MM.1S (cell line): ENCODE measurements at regions not wholly inside any gene's neighbourhood (a gene's known extent, or its start where the extent isn't known, plus 50 kb on each side); places are given as distances from the start of the nearest gene placed in this dataset.

Source experiments
- DNase-seq: peaks from one replicate; pipeline ENCODE4 v3.0.0-alpha.2; 2015
- H2AFZ ChIP-seq: fragments of 300-600 bp; sonication (generic); 2 replicates; pipeline ENCODE4 v1.6.0; 2016; ENCODE audit warnings: antibody characterized with exemption, low read length
- H3F3A ChIP-seq: fragments of 300-600 bp; sonication (generic); 2 replicates; pipeline ENCODE4 v1.6.1; 2016; ENCODE audit warnings: mild to moderate bottlenecking, antibody characterized with exemption, low read length, moderate library complexity, mixed read lengths; ENCODE audit not compliant: insufficient read depth
- H3K27ac ChIP-seq: fragments of 300-600 bp; sonication (generic); 2 replicates; pipeline ENCODE4 v1.5.1; 2016; ENCODE audit warnings: mild to moderate bottlenecking, low read length
- H3K27me3 ChIP-seq: fragments of 300-600 bp; sonication (generic); replicated peaks from 2 replicates; pipeline ENCODE4 v1.6.0; 2016; ENCODE audit warnings: low read length; ENCODE audit not compliant: insufficient read depth
- H3K36me3 ChIP-seq: fragments of 300-600 bp; sonication (generic); replicated peaks from 2 replicates; pipeline ENCODE4 v1.6.1; 2016; ENCODE audit warnings: mild to moderate bottlenecking, low read length, mixed read lengths; ENCODE audit not compliant: insufficient read depth
- H3K4me1 ChIP-seq: fragments of 300-600 bp; sonication (generic); 2 replicates; pipeline ENCODE4 v1.6.1; 2016; ENCODE audit warnings: low read length, mixed read lengths
- H3K4me2 ChIP-seq: fragments of 300-600 bp; sonication (generic); 2 replicates; pipeline ENCODE4 v1.6.0; 2016; ENCODE audit warnings: low read depth, low read length
- H3K4me3 ChIP-seq: fragments of 300-600 bp; sonication (generic); 2 replicates; pipeline ENCODE4 v1.5.1; 2016; ENCODE audit warnings: low read length, mixed read lengths
- H3K79me2 ChIP-seq: fragments of 300-600 bp; sonication (generic); 2 replicates; pipeline ENCODE4 v1.6.1; 2016; ENCODE audit warnings: mixed run types, low read length, mixed read lengths
- H3K9ac ChIP-seq: fragments of 300-600 bp; sonication (generic); 2 replicates; pipeline ENCODE4 v1.6.1; 2016; ENCODE audit warnings: low read length, mixed read lengths
- H3K9me2 ChIP-seq: fragments of 300-600 bp; sonication (generic); replicated peaks from 2 replicates; pipeline ENCODE4 v1.6.1; 2016; ENCODE audit warnings: mild to moderate bottlenecking, low read length, mixed read lengths; ENCODE audit not compliant: insufficient read depth
- H3K9me3 ChIP-seq: fragments of 300-600 bp; sonication (generic); replicated peaks from 2 replicates; pipeline ENCODE4 v1.6.1; 2016; ENCODE audit warnings: mild to moderate bottlenecking, low read length, mixed read lengths; ENCODE audit not compliant: insufficient read depth
- H4K20me1 ChIP-seq: fragments of 300-600 bp; sonication (generic); 2 replicates; pipeline ENCODE4 v1.6.1; 2016; ENCODE audit warnings: mild to moderate bottlenecking, low read length, moderate library complexity, mixed read lengths; ENCODE audit not compliant: insufficient read depth
- CTCF ChIP-seq: fragments of 300-600 bp; sonication (generic); IDR thresholded peaks from 2 replicates; pipeline ENCODE4 v1.5.1; 2016; ENCODE audit warnings: antibody characterized with exemption, low read length, mixed read lengths
- EZH2 ChIP-seq: fragments of 300-600 bp; sonication (generic); optimal IDR thresholded peaks from 2 replicates; pipeline ENCODE3; 2017; ENCODE audit warnings: low read depth, mild to moderate bottlenecking, antibody characterized with exemption, low read length, mixed read lengths
- EZH2phosphoT487 ChIP-seq: fragments of 300-600 bp; sonication (generic); IDR thresholded peaks from 2 replicates; pipeline ENCODE4 v1.6.1; 2018; ENCODE audit warnings: antibody characterized with exemption, low read length

DNA sequence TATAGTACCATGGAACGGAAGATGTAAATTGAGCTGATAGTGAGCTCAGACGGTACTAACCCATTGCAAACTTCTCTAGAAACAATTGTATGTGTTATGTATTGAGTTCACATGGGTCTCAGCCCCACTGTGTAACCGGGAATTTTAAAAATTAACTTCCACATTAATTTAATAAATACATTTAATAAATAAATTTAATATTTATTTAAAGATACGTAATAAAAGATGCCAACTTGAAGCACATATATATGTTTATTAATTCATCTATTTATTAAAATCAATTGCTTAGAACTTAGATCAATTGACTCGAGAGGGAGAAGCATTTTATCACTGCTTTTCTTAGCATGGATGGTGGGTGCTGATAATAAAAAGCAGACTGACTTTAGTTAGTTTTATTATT, 170.1 kb upstream of the NPVF start:
- H3K4me1 ChIP-seq = no peaks in the 10 kb centered on the region
- H3K79me2 ChIP-seq = no peaks in the 10 kb centered on the region
- H3K27ac ChIP-seq = no peak overlapping the region
- no peaks in the 10 kb centered on the region for H3K36me3 ChIP-seq
- H4K20me1 ChIP-seq = no peaks in the 10 kb centered on the region
- no peak overlapping the region for H3K4me2 ChIP-seq
- no peaks in the 10 kb centered on the region for H3F3A ChIP-seq
- H3K9ac ChIP-seq = no peak overlapping the region
- H3K9me2 ChIP-seq = no peaks in the 10 kb centered on the region
- no peaks in the 10 kb centered on the region for H3K9me3 ChIP-seq
- no peak for DNase-seq
- no peaks in the 10 kb centered on the region for H3K27me3 ChIP-seq
- TF ChIP-seq EZH2phosphoT487 (no peak), EZH2 (no peak), CTCF (no peak)
- no peak overlapping the region for H3K4me3 ChIP-seq
- no peak overlapping the region for H2AFZ ChIP-seq

- no peak for DNase-seq
- no peaks in the 10 kb centered on the region for H3K36me3 ChIP-seq
- no peak overlapping the region for H3K27ac ChIP-seq
- H3K4me3 ChIP-seq = no peak overlapping the region
- no peaks in the 10 kb centered on the region for H3F3A ChIP-seq
- no peaks in the 10 kb centered on the region for H3K27me3 ChIP-seq
- H3K4me2 ChIP-seq = no peak overlapping the region
- H3K9me2 ChIP-seq = no peaks in the 10 kb centered on the region
- H2AFZ ChIP-seq = no peak overlapping the region
- no peak overlapping the region for H3K9ac ChIP-seq
- H4K20me1 ChIP-seq = no peaks in the 10 kb centered on the region
- H3K79me2 ChIP-seq = no peaks in the 10 kb centered on the region
- TF ChIP-seq EZH2phosphoT487 (no peak), CTCF (no peak), EZH2 (no peak)
- no peaks in the 10 kb centered on the region for H3K4me1 ChIP-seq
- no peaks in the 10 kb centered on the region for H3K9me3 ChIP-seq
Observed at GRCh38 chr7:25399000-25399750, 170.9 kb upstream of the NPVF start.

- Histone ChIP-seq H3K4me2 (no peak overlapping the region), H3K9me3 (no peaks in the 10 kb centered on the region), H3K4me1 (no peaks in the 10 kb centered on the region), H4K20me1 (no peaks in the 10 kb centered on the region), H3K27me3 (no peaks in the 10 kb centered on the region), H3F3A (no peaks in the 10 kb centered on the region), H3K4me3 (no peak overlapping the region), H3K36me3 (no peaks in the 10 kb centered on the region), H3K79me2 (no peaks in the 10 kb centered on the region), H3K9ac (no peak overlapping the region), H3K9me2 (no peaks in the 10 kb centered on the region), H3K27ac (no peak overlapping the region), H2AFZ (no peak overlapping the region)
- TF ChIP-seq EZH2 = no peak
- TF ChIP-seq CTCF = no peak
- no peak for TF ChIP-seq EZH2phosphoT487
- no peak for DNase-seq
Observed at GRCh38 chr7:25402532-25402931, 174.2 kb upstream of the NPVF start.
